Caco-2 (cell line): ENCODE measurements at regions not wholly inside any gene's neighbourhood (a gene's known extent, or its start where the extent isn't known, plus 50 kb on each side); places are given as distances from the start of the nearest gene placed in this dataset.

Source experiments
- BruUV-seq: library from RNA; stranded (reverse); fragments of 400-500 nt; replicated peaks from 2 replicates; lab custom pipeline; 2021; lab: Mats Ljungman, UMichigan
- CTCF ChIA-PET: fragments of 300-600 bp; sonication (Branson Sonifier 250); formaldehyde crosslinking; loops from one replicate; lab custom pipeline; 2022; ENCODE audit warnings: antibody characterized with exemption; lab: Charles Lee
- POLR2A ChIA-PET: fragments of 300-600 bp; sonication (Branson Sonifier 250); formaldehyde crosslinking; loops from one replicate; lab custom pipeline; 2022; ENCODE audit warnings: antibody characterized with exemption; lab: Charles Lee
- DNase-seq, 2 experiments: peaks; one replicate each; pipeline versions ENCODE4 v3.0.0 to v3.0.0-alpha.2; 2020 to 2022
- H3K27me3 ChIP-seq: replicated peaks from 2 replicates; pipeline ENCODE4 v1.6.0; 2011; ENCODE audit warnings: low read length; ENCODE audit not compliant: control insufficient read depth, insufficient read depth
- H3K36me3 ChIP-seq: 2 replicates; pipeline ENCODE4 v1.5.1; 2011; ENCODE audit warnings: low read length; ENCODE audit not compliant: control insufficient read depth, insufficient read depth
- H3K4me1 ChIP-seq: fragments of 250-450 bp; sonication (Bioruptor Pico); 2 replicates; pipeline ENCODE4 v1.5.1; 2020; ENCODE audit warnings: mild to moderate bottlenecking
- H3K4me3 ChIP-seq: 2 replicates; pipeline ENCODE4 v1.5.1; 2011; ENCODE audit warnings: low read depth, mild to moderate bottlenecking, control low read depth, low read length
- H3K9me3 ChIP-seq: fragments of 250-450 bp; sonication (Bioruptor Pico); 2 replicates; pipeline ENCODE4 v1.5.1; 2020; ENCODE audit warnings: mild to moderate bottlenecking, moderate library complexity
- H3K27ac Mint-ChIP-seq: one replicate; pipeline ENCODE4 v1.8.0; 2022; ENCODE audit warnings: mixed read lengths; ENCODE audit not compliant: unreplicated experiment
- H3K27me3 Mint-ChIP-seq: one replicate; pipeline ENCODE4 v1.8.0; 2022; ENCODE audit warnings: mixed read lengths; ENCODE audit not compliant: insufficient read depth, unreplicated experiment
- H3K36me3 Mint-ChIP-seq: one replicate; pipeline ENCODE4 v1.8.0; 2022; ENCODE audit warnings: mild to moderate bottlenecking, mixed read lengths; ENCODE audit not compliant: insufficient read depth, unreplicated experiment
- H3K4me1 Mint-ChIP-seq: one replicate; pipeline ENCODE4 v1.8.0; 2022; ENCODE audit warnings: low read depth, mixed read lengths; ENCODE audit not compliant: unreplicated experiment
- H3K4me3 Mint-ChIP-seq: one replicate; pipeline ENCODE4 v1.8.0; 2022; ENCODE audit warnings: mild to moderate bottlenecking, moderate library complexity, mixed read lengths; ENCODE audit not compliant: unreplicated experiment
- H3K9me3 Mint-ChIP-seq: one replicate; pipeline ENCODE4 v1.8.0; 2022; ENCODE audit warnings: mixed read lengths; ENCODE audit not compliant: unreplicated experiment
- CTCF ChIP-seq, 2 experiments: fragments of 200-600 bp in 1 of 2; IDR thresholded peaks; 1 replicate in 1 of 2; 2 replicates in 1 of 2; pipeline versions ENCODE4 v1.5.1 to v1.8.0; 2011 to 2022; ENCODE audit warnings: antibody characterized with exemption in 1 of 2, control low read depth in 1 of 2, inconsistent platforms in 1 of 2, low read depth in 1 of 2, low read length in 1 of 2, mild to moderate bottlenecking in 1 of 2, moderate library complexity in 1 of 2; ENCODE audit not compliant: insufficient read depth in 1 of 2, severe bottlenecking in 1 of 2, unreplicated experiment in 1 of 2
- intact Hi-C: fragments of 100-400 bp; cut with micrococcal nuclease; formaldehyde crosslinking; loops from one replicate; pipeline ENCODE4 v1.10.0; 2022; ENCODE audit not compliant: unreplicated experiment

- BruUV-seq = no TSS peak
- DNase-seq = no peak
- ChIA-PET POLR2A (no interaction called here), CTCF (no interaction called here)
- no peak for TF ChIP-seq CTCF (IDR thresholded peaks at IDR 0.05; ENCODE audit: insufficient read depth in 1 of 2, low read depth in 1 of 2, low read length in 1 of 2, severe bottlenecking in 1 of 2, unreplicated experiment in 1 of 2)
- Mint-ChIP-seq H3K27ac (no peak overlapping the region), H3K36me3 (peaks cover 5% of the 10 kb centered on the region), H3K9me3 (no peaks in the 10 kb centered on the region), H3K27me3 (peaks cover 3% of the 10 kb centered on the region), H3K4me3 (no peak overlapping the region), H3K4me1 (no peaks in the 10 kb centered on the region)
- Histone ChIP-seq H3K9me3 (no peaks in the 10 kb centered on the region), H3K4me1 (no peaks in the 10 kb centered on the region), H3K27me3 (no peaks in the 10 kb centered on the region), H3K4me3 (no peak overlapping the region), H3K36me3 (no peaks in the 10 kb centered on the region)
- intact Hi-C loops = no loop called here
Measured at GRCh38 chr6:51369485-51369884, 550.8 kb downstream of the TFAP2B start.

- BruUV-seq = no TSS peak
- H3K4me3 ChIP-seq = no peak overlapping the region
- no peaks in the 10 kb centered on the region for H3K27me3 ChIP-seq
- TF ChIP-seq CTCF (IDR thresholded peaks at IDR 0.05; ENCODE audit: insufficient read depth in 1 of 2, low read depth in 1 of 2, low read length in 1 of 2, severe bottlenecking in 1 of 2, unreplicated experiment in 1 of 2) = no peak
- H3K36me3 ChIP-seq = no peaks in the 10 kb centered on the region
- H3K36me3 Mint-ChIP-seq = no peaks in the 10 kb centered on the region
- ChIA-PET POLR2A (no interaction called here), CTCF (no interaction called here)
- no peak overlapping the region for H3K4me3 Mint-ChIP-seq
- H3K4me1 Mint-ChIP-seq = no peaks in the 10 kb centered on the region
- intact Hi-C loops = no loop called here
- no peaks in the 10 kb centered on the region for H3K4me1 ChIP-seq
- H3K27me3 Mint-ChIP-seq = peaks cover 3% of the 10 kb centered on the region
- no peak overlapping the region for H3K27ac Mint-ChIP-seq
- H3K9me3 ChIP-seq = no peaks in the 10 kb centered on the region
- no peak for DNase-seq
- H3K9me3 Mint-ChIP-seq = no peaks in the 10 kb centered on the region
Measured at GRCh38 chr6:51382847-51383246, 564.2 kb downstream of the TFAP2B start.

GRCh38 chr6:51384736-51385135 is 566.1 kb downstream of the TFAP2B start:
- no peak overlapping the region for H3K4me3 Mint-ChIP-seq
- H3K4me1 Mint-ChIP-seq = no peaks in the 10 kb centered on the region
- intact Hi-C loops = no loop called here
- no peaks in the 10 kb centered on the region for H3K4me1 ChIP-seq
- no peak for DNase-seq
- POLR2A ChIA-PET = no interaction called here
- peaks cover 6% of the 10 kb centered on the region for H3K27me3 Mint-ChIP-seq
- H3K36me3 Mint-ChIP-seq = no peaks in the 10 kb centered on the region
- no peaks in the 10 kb centered on the region for H3K27me3 ChIP-seq
- H3K36me3 ChIP-seq = no peaks in the 10 kb centered on the region
- no peak overlapping the region for H3K4me3 ChIP-seq
- H3K27ac Mint-ChIP-seq = no peak overlapping the region
- CTCF ChIA-PET = no interaction called here
- TF ChIP-seq CTCF (IDR thresholded peaks at IDR 0.05; ENCODE audit: insufficient read depth in 1 of 2, low read depth in 1 of 2, low read length in 1 of 2, severe bottlenecking in 1 of 2, unreplicated experiment in 1 of 2) = no peak
- no peaks in the 10 kb centered on the region for H3K9me3 ChIP-seq
- no TSS peak for BruUV-seq
- no peaks in the 10 kb centered on the region for H3K9me3 Mint-ChIP-seq
